ENCODE measurements at regions not wholly inside any gene's neighbourhood (a gene's known extent, or its start where the extent isn't known, plus 50 kb on each side); places are given as distances from the start of the nearest gene placed in this dataset.

GRCh38 chr16:29315916-29316517 is 90.5 kb downstream of the NPIPB11 start:
- Histone ChIP-seq H3K27me3 (no peaks in the 10 kb centered on the region), H3K4me1 (peaks cover 4% of the 10 kb centered on the region), H3K36me3 (ENCODE audit: low read depth, missing control alignments) (no peaks in the 10 kb centered on the region), H3K4me3 (no peak overlapping the region), H3K9me3 (no peaks in the 10 kb centered on the region), H3K27ac (no peak overlapping the region)
- TF ChIP-seq POLR2A (IDR thresholded peaks at IDR 0.05) (no peak), CTCF (IDR thresholded peaks at IDR 0.05) (no peak)
- intact Hi-C loops (cut with DNase I; ENCODE audit: low total_unique reads), result no loop called here
- WGBS, 2 donors, result 80 to 91% methylated on average over 8 to 12 of the region's 12 CpGs
- DNase-seq, result no peak

GRCh38 chr16:29315046-29315445 is 91.5 kb downstream of the NPIPB11 start:
- H3K36me3 ChIP-seq (ENCODE audit: low read depth, missing control alignments), result no peaks in the 10 kb centered on the region
- DNase-seq, result no peak
- no peaks in the 10 kb centered on the region for H3K9me3 ChIP-seq
- peaks cover 12% of the 10 kb centered on the region for H3K4me1 ChIP-seq
- whole genome bisulfite sequencing, 2 donors, result 89 to 97% methylated on average over 5 of the region's 5 CpGs
- no peak overlapping the region for H3K27ac ChIP-seq
- no peak for TF ChIP-seq CTCF (IDR thresholded peaks at IDR 0.05)
- TF ChIP-seq POLR2A (IDR thresholded peaks at IDR 0.05), result no peak
- no peaks in the 10 kb centered on the region for H3K27me3 ChIP-seq
- H3K4me3 ChIP-seq, result no peak overlapping the region
- intact Hi-C loops (cut with DNase I; ENCODE audit: low total_unique reads), result no loop called here

- Histone ChIP-seq H3K4me1 (peaks cover 12% of the 10 kb centered on the region), H3K9me3 (no peaks in the 10 kb centered on the region), H3K36me3 (ENCODE audit: low read depth, missing control alignments) (no peaks in the 10 kb centered on the region), H3K27ac (no peak overlapping the region), H3K4me3 (no peak overlapping the region), H3K27me3 (no peaks in the 10 kb centered on the region)
- no peak for DNase-seq
- no peak for TF ChIP-seq POLR2A (IDR thresholded peaks at IDR 0.05)
- no peak for TF ChIP-seq CTCF (IDR thresholded peaks at IDR 0.05)
- intact Hi-C loops (cut with DNase I; ENCODE audit: low total_unique reads), result no loop called here
- WGBS, 2 donors, result 93 to 94% methylated on average over 6 to 14 of the region's 20 CpGs
These were observed 92.1 kb downstream of the NPIPB11 start for GRCh38 chr16:29314292-29314934.

GRCh38 chr16:29313559-29314048 is 92.9 kb downstream of the NPIPB11 start:
- Histone ChIP-seq H3K9me3 (no peaks in the 10 kb centered on the region), H3K36me3 (ENCODE audit: low read depth, missing control alignments) (no peaks in the 10 kb centered on the region), H3K4me1 (peaks cover 12% of the 10 kb centered on the region), H3K4me3 (no peak overlapping the region), H3K27ac (no peak overlapping the region), H3K27me3 (no peaks in the 10 kb centered on the region)
- WGBS, 2 donors, result 78 to 79% methylated on average over 4 to 9 of the region's 9 CpGs
- intact Hi-C loops (cut with DNase I; ENCODE audit: low total_unique reads), result no loop called here
- TF ChIP-seq CTCF (IDR thresholded peaks at IDR 0.05) (no peak), POLR2A (IDR thresholded peaks at IDR 0.05) (no peak)
- no peak for DNase-seq

Measured in testis (tissue), 2 donors.